NCI-H345 (cell line): ENCODE measurements at regions not wholly inside any gene's neighbourhood (a gene's known extent, or its start where the extent isn't known, plus 50 kb on each side); places are given as distances from the start of the nearest gene placed in this dataset.

Experiments
- DNase-seq: peaks from one replicate; lab custom pipeline; 2025; lab: John Stamatoyannopoulos, UW

- DNase-seq: no peak
Measured at GRCh38 chr5:72041654-72042053, 65.6 kb upstream of the MAP1B start.

- DNase-seq: no peak
Measured at GRCh38 chr5:72042097-72042496, 65.2 kb upstream of the MAP1B start.

GRCh38 chr5:72045692-72046091 is 61.6 kb upstream of the MAP1B start:
- no peak for DNase-seq

GRCh38 chr5:72046106-72046505 is 61.2 kb upstream of the MAP1B start:
- DNase-seq: no peak

- DNase-seq: no peak
Measured at GRCh38 chr5:72055636-72056035, 51.6 kb upstream of the MAP1B start.
